GM12892 (cell line): ENCODE measurements at regions not wholly inside any gene's neighbourhood (a gene's known extent, or its start where the extent isn't known, plus 50 kb on each side); places are given as distances from the start of the nearest gene placed in this dataset.

Experiments
- DNase-seq: peaks from one replicate; pipeline ENCODE4 v3.0.0; 2011; ENCODE audit not compliant: insufficient read length
- FAIRE-seq: peaks from 2 replicates; lab custom pipeline; 2011; peaks lifted over from hg19 to GRCh38; lab: Jason Lieb, UNC
- POLR2A ChIP-seq: IDR thresholded peaks from 2 replicates; pipeline ENCODE4 v1.6.1; 2011; ENCODE audit warnings: low read depth, low read length, control low read depth
- POLR2AphosphoS5 ChIP-seq: IDR thresholded peaks from 2 replicates; pipeline ENCODE4 v1.6.1; 2011; ENCODE audit warnings: low read depth, low read length, control low read depth
- TAF1 ChIP-seq: IDR thresholded peaks from 2 replicates; pipeline ENCODE4 v1.6.1; 2011; ENCODE audit warnings: low read depth, mild to moderate bottlenecking, control low read depth, low read length, borderline replicate concordance

DNA sequence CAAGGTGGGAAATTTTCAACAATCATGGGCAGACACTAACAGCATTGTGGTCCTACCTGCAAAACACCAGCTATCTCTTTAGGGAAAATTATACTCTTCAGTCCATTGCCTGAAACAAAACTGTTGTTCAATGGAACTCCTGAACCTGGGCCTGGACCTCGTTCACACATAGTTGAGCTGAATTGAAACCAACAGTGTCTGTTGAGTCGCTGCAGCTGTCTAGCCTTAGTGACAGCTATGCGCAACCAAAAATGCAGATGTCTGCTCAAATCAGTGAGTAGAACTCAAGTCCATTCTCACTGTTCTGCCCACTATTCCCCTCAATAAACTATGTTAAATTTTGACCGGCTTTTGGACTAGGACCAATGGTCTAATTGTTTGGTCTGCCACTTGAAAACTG is 286.2 kb downstream of the TFAP2A start:
- FAIRE-seq (no peak), DNase-seq (no peak)
- TF ChIP-seq POLR2A, result no peak
- no peak for TF ChIP-seq TAF1
- no peak for TF ChIP-seq POLR2AphosphoS5

DNA sequence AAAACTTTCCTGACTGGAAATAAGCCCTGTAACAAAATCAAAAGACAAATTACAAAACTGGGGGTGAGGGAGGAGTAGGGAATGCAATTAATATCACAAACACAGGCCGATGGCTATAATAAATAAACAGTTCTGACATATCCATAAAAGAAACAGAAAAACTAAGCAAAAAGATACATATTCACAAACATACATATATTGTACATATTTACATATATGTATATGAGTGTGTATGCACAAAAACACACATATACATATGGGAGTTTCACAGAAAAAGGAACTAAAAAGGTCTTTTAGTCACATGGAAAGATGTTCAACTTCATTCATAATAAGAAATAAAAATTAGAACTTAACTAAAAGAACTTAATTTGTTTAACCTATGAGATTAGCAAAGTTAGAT is 292.7 kb downstream of the TFAP2A start:
- TF ChIP-seq POLR2AphosphoS5, result no peak
- no peak for TF ChIP-seq POLR2A
- TF ChIP-seq TAF1, result no peak
- DNase-seq, result no peak
- no peak for FAIRE-seq

DNA sequence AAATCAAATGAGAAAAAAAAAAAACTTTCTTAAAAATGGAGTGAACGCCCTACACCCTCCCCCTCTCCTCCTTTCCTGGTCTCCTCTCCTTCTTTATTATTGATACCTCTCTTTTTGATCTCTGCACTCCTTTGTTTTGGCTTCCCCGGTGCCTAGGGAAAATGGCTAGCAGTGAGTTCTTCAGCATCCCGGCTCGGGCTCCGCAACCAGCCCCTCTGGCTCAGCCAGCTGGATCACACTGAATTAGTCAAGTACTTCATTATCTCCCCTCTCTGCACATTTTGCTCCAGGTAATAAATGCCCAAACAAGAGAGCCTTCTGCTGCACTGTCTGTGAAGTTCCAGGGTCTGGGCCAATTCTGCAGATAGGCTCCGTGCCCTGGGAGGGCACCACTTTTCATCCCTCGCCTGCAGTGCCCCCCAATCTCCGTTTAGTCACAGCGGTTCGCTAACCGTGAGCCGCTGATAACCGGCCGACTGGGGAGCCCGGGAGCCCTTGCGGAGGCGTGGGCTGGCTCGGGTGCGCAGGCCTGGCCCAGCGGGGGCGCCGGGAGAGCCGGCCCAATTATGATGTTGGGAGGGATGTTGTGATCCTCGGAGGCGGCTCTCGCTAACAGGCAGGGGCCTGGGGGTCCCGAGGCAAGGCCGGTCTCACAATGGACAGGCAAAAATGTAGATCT is 301.9 kb downstream of the TFAP2A start:
- TF ChIP-seq TAF1 (no peak), POLR2AphosphoS5 (no peak), POLR2A (no peak)
- DNase-seq, result no peak
- FAIRE-seq, result no peak

DNA sequence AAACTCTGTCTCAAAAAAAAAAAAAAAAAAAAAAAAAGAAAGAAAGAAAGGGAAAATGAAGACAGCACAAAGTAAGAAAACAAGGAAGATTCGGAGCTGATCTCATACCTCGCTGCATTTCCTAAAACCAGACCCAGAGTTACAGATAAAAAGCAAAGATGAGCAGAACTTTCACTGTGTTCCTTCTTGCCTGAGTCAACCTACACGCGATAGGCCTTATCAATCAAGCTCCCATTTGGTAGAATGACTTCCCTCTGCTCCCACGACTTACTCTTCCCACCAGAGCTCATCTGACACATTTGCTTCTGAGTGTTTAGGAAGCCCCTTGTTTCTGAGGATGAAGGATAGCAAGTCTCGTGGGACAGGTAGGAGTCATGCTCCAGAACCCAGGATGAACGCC is 302.9 kb downstream of the TFAP2A start:
- DNase-seq (no peak), FAIRE-seq (no peak)

DNA sequence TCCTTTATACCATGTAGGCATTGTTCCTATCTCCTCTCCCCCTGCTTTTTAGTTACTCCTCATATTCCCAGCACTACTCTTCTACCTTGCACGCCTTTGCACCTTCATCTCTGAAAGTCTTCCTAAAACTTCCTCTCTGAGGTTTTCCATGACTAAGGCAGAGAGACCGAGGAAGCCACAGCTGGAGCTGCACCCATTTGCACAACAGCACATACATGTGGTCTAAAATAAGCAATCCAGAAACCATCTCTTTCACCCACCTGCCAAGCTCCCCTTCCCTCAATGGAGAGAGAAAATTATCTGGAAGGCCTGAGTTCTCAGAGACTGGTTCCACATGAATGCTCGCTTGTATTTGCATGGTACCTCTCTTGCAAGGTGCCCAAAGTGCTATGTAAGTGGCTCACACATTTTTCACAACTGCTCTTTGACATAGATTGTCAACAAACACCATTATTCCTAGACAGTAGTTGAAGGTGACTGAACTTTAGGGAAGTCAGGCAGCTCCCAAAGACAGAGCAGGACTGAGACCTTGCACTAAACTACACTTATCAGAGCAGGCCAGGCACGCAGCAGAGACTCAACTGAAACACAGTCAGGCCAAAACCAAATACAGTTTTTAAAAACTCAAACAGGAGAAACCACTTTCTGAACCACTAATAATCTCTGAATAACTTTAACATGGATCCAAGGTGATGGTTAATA is 313.2 kb downstream of the TFAP2A start:
- FAIRE-seq, result no peak
- DNase-seq, result no peak
- TF ChIP-seq TAF1, result no peak
- TF ChIP-seq POLR2A, result no peak
- TF ChIP-seq POLR2AphosphoS5, result no peak

More for the DNA sequence above, 302.9 kb downstream of the TFAP2A start:
- TF ChIP-seq POLR2AphosphoS5, result no peak
- TF ChIP-seq POLR2A, result no peak
- TF ChIP-seq TAF1, result no peak

DNA sequence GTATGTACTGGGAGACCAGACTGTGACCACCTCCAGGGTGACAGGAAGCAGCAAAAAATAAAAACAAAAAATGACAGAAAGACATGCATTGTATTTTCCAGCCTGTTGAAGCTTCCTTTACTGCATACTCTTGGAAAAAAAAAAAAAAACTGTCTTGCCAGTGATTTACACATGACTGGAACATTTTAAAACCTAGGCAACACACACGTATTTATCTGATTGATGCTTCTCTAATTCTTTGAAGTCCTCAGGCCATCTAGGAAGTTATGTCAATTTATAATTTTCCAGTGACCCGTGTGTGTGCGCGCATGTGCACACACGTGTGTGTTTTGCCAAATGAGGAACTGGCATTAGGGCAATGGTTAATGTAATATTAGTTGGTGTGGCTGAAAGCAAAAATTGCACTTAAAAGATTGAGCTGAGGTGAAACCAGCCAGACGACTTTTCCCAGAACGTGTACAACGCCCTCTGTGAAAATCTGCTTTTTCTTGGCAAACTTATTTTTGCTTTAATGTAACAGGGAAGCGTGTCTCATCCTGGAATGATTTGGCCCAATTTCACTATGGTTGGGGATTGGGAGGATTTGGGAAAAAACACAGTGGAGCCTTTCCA is 315.2 kb downstream of the TFAP2A start:
- FAIRE-seq, result no peak
- TF ChIP-seq POLR2A (no peak), TAF1 (no peak), POLR2AphosphoS5 (no peak)
- no peak for DNase-seq

DNA sequence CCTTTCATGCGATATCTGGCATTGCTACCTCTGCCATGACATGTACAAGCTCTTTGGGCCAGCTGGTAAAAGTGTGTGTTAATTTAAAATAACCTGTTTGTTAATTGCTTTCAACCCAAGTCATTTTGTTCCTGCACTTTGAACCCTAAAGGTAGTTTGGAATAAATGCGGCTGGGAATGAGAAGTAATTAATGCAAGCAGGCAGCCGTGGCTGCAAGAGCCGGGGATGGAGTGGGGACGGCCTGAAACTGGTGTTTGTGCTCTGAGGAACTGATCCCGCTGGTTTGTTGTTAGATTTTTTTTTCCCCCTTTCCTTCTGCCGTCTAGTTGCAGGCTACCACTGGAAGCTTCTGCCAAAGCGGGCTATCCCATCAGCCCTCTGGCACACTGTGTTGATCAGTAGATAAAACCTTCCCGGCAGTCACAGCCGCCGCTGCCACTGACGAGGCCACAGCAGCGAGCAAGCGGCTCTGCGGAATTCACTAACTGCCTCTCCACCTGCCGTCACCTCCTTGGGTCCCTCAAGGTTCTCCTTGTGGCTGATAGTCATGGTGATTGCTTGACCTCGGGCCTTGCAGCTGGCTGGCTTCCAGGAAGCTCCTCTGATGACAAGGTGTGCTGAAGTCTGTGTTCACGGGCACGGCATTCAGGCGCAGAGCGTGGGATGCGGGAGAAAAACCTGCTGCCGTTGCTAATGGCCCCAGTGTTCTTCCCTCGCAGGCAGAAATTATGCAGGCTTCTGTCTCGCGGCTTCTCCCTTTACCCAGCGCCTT is 315.9 kb downstream of the TFAP2A start:
- no peak for DNase-seq
- TF ChIP-seq TAF1, result no peak
- TF ChIP-seq POLR2A, result no peak
- no peak for TF ChIP-seq POLR2AphosphoS5
- FAIRE-seq, result no peak

DNA sequence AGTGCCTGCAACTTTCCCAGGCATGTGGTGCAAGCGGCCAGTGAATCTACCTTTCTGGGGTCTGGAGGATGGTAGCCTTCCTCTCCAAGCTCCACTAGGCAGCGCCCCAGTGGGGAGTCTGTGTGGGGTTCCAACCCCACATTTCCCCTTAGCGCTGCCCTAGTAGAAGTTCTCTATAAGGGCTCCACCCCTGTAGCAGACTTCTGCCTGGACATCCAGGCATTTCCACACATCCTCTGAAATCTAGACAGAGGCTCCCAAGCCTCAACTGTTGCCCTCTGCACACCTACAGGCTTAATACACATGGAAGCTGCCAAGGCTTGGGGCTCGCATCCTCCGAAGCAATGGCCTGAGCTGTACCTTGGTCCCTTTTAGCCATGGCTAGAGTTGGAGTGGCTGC is 321.6 kb downstream of the TFAP2A start:
- no peak for DNase-seq
- no peak for FAIRE-seq
- no peak for TF ChIP-seq POLR2A
- TF ChIP-seq POLR2AphosphoS5, result no peak
- TF ChIP-seq TAF1, result no peak

DNA sequence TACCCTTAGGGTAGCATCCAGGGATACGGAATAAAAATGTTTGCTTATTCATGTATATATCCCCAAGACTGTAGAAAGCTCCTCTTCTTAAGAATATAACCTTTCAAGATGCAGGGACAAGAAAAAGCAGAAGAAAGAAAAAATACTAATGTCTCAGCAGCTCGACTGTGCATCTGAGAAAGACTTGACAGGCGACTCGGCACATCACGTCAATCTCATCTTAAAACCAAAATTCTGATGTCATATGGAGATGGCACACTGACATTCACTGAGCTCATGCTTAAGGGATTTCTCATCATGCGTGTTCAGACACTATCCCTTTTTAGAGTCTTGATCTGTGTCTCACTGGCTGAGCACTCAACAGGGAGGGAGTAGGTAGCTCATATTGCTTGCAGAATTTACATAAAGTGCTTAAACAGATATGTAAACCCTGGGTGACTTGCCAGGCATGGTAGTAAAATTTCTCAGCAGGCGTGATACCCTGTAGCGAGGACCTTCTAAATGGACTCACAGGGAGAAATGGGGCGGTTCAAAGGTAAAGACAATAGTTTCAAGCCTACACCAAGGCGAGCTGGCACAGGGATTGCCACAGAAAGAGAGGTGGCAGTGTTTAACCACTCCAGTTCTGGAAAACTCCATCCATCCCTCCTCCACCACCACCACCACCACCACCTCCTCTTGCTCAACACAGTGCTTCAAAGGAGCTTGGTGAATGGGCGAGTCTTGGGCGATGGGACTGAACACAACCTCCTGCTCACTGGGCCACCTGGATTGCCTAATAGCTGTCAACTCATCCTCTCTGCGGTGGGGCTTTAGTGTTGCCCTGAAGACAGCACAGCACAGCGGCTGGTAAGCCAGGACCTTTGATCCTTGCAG is 330.5 kb downstream of the TFAP2A start:
- TF ChIP-seq POLR2A (no peak), TAF1 (no peak), POLR2AphosphoS5 (no peak)
- no peak for DNase-seq
- no peak for FAIRE-seq

DNA sequence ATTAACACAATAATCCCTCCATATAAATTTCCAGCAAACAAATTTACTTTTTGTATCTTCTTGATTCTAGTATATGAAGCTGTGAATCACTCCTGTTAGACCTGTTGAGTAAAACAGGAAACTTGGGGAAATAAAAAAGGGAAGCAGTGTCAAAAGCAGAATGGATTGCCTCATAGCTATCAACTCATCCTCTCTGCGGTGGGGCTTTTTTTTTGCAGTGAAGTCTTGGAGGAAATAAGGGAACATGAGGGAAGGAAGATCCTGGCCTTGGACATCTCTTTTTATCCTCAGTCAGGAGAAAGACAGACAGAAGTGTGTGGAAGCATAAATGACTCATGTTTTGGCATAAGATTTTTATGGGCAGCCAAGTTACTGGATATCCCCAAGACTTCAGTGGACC is 332.5 kb downstream of the TFAP2A start:
- no peak for TF ChIP-seq TAF1
- no peak for TF ChIP-seq POLR2A
- TF ChIP-seq POLR2AphosphoS5, result no peak
- FAIRE-seq (no peak), DNase-seq (no peak)
